ENCODE measurements at regions not wholly inside any gene's neighbourhood (a gene's known extent, or its start where the extent isn't known, plus 50 kb on each side); places are given as distances from the start of the nearest gene placed in this dataset.

DNA sequence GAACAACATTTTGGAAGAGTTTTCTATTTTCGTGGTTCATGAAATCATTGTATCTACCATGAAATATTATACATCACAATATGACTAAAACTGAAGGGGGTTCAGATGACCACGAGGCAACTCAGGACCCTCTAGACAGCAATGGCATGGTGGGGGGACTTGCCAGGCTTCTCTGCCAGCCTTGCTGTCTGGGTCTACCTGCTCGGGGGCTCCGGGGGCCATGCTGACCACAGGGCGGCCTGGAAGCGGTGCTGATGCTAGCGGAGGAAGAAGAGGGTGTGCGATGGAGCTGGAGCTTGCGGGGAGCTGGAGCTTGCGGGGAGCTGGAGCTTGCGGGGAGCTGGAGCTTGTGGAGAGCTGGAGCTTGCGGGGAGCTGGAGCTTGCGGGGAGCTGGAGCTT lies 89.2 kb upstream of the IRX4 start:
- H3K27ac ChIP-seq = no peak overlapping the region
- TF ChIP-seq, protein P1, sequence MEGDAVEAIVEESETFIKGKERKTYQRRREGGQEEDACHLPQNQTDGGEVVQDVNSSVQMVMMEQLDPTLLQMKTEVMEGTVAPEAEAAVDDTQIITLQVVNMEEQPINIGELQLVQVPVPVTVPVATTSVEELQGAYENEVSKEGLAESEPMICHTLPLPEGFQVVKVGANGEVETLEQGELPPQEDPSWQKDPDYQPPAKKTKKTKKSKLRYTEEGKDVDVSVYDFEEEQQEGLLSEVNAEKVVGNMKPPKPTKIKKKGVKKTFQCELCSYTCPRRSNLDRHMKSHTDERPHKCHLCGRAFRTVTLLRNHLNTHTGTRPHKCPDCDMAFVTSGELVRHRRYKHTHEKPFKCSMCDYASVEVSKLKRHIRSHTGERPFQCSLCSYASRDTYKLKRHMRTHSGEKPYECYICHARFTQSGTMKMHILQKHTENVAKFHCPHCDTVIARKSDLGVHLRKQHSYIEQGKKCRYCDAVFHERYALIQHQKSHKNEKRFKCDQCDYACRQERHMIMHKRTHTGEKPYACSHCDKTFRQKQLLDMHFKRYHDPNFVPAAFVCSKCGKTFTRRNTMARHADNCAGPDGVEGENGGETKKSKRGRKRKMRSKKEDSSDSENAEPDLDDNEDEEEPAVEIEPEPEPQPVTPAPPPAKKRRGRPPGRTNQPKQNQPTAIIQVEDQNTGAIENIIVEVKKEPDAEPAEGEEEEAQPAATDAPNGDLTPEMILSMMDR (IDR thresholded peaks at IDR 0.05) = no peak
- TF ChIP-seq ZFX (IDR thresholded peaks at IDR 0.05; ENCODE audit: borderline replicate concordance) = no peak

DNA sequence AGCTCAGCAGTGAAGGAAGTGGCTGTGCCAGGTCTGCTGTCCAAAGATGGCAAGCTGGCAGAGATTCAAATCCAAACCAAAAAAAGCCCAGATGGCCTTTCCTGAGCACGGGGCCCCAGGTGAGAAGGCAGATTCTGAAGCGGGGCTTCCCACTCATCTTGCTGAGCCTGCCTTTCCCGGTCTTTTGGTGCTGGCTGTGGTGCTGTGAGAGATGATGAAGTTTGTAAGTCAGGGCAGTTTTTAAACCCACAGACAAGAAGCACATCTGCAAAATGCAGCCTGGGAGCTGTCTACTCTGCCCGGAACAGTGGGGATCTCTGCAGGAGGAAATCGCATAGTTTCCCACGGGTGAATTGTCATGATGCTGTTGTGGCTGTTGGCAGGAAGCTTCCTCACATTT lies 85.0 kb upstream of the IRX4 start:
- no peak for TF ChIP-seq ZFX (IDR thresholded peaks at IDR 0.05; ENCODE audit: borderline replicate concordance)
- TF ChIP-seq, protein P1 (IDR thresholded peaks at IDR 0.05) = no peak
- no peak overlapping the region for H3K27ac ChIP-seq

DNA sequence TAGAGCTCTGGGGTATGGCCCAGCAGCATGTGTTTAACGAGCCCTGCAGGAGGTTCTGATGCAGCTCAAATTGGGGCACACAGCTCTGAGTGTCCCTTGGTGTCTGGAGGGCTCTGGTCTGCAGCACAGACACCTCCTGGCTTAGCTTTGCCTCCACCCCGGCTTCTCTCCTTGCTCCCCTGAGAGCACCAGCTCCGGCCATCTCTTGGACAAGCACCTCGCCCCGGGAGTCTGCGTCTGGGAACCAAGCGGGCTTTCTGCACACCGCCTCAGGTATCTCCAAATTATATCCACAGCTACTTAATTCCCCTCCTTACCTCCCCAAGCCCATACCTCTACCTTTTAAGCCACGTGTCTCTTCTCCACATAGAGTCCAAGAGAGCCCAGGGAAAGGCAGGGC lies 83.7 kb upstream of the IRX4 start:
- TF ChIP-seq, protein P1 (IDR thresholded peaks at IDR 0.05) = no peak
- no peak for TF ChIP-seq ZFX (IDR thresholded peaks at IDR 0.05; ENCODE audit: borderline replicate concordance)
- H3K27ac ChIP-seq = no peak overlapping the region

DNA sequence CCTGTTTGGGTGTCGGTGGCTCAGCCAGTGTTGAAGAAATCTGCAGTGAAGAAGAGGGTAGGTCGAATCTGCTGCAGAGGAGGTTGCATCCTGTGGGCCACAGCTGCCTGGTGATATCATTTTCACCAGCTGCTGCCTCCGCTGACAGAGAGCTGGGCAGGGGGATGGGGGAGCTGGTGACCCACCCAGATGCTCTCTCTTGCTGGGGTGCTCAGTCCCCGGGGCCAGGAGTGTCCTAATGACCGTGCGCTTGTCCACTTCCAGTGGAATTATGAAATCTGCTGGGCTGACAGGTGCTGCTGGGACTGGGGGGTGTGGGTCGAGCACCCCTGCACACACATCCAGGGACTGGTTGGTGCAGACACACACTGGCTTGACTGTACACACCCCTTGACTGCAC lies 83.2 kb upstream of the IRX4 start:
- H3K27ac ChIP-seq = no peak overlapping the region

DNA sequence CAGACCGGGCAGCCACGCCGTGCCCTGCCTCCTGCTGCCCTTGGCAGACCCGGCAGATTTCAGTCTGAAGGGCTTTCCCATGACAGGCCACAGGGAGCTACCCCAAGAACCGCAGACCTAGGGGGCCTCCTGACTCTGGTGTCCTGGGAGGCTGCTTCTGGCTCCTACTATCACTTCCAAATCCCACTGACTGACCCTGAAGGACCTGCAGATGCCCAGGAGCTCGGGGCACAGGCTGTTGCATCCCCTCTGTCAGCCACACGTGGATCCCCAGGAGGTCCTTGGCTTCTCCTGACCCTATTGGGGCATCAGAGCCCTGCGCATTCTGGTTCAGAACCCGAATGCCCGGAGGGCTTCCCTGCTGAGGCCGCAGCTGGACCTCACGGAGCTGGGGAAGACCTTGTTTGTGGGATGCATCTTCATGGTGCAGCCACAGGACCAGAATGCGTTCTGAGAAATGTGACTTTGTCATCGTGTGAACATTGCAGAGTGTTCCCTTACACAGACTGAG lies 81.3 kb upstream of the IRX4 start:
- TF ChIP-seq, protein P1 (IDR thresholded peaks at IDR 0.05) = no peak
- no peak for TF ChIP-seq ZFX (IDR thresholded peaks at IDR 0.05; ENCODE audit: borderline replicate concordance)
- no peak overlapping the region for H3K27ac ChIP-seq

More for the DNA sequence above, 83.2 kb upstream of the IRX4 start:
- TF ChIP-seq ZFX (IDR thresholded peaks at IDR 0.05; ENCODE audit: borderline replicate concordance) = no peak

DNA sequence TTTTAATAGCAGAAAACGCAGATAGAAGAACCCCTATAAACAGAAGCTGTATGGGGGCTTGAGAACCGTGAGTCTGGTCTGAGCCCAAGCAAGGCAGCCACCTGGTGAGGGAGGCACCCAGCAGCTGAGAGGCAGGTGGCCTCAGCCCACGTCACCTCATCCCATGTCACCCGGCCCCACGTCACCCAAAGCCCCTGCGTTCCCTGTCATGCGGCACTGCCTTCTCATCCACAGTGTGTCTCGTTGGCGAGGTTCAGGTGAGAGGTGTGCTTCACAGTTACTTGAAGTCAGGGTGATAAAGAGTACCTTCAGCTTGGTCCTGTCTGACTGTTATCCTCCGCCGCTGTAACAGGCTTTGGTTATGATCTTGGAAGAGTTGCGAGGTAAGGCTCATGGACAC lies 80.6 kb upstream of the IRX4 start:
- TF ChIP-seq, protein P1 (IDR thresholded peaks at IDR 0.05) = no peak
- no peak for TF ChIP-seq ZFX (IDR thresholded peaks at IDR 0.05; ENCODE audit: borderline replicate concordance)

DNA sequence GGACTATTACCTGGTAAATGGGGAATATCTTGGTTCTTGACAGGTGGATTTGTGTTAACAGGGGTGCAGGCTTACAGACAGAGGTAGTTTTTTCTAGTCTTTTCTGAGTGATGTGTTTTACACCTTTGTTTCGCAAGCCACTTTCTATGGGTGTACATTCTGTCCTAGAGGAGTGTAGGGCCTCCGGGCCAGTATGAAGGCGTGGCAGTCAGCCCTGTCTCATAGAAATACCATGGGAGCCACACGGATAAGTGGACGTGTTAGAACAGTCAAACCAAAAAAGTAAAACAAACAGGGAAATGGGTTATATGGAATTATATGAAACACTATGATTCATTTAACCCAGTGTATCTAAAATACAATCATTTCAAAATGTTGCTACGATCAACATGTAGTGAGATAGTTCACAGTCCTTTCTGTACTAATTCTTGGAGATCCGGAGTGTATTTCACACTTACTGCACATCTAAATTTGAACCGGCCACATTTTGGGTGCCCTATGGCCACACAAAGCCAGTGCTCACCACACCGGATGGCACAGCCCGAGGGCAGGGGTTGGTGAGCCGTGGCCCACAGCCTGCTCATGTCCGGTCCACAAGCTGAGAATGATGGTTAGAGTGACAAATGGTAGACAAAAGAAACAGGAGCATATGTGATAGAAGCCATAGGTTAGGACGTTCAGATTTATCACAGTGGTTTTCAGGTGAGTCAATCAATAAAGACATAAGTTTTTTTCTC lies 80.1 kb upstream of the IRX4 start:
- TF ChIP-seq ZFX (IDR thresholded peaks at IDR 0.05; ENCODE audit: borderline replicate concordance) = no peak
- TF ChIP-seq, protein P1 (IDR thresholded peaks at IDR 0.05) = no peak
- H3K27ac ChIP-seq = no peak overlapping the region

More for the DNA sequence above, 80.6 kb upstream of the IRX4 start:
- no peak overlapping the region for H3K27ac ChIP-seq
